DND-41 (cell line): ENCODE measurements at regions not wholly inside any gene's neighbourhood (a gene's known extent, or its start where the extent isn't known, plus 50 kb on each side); places are given as distances from the start of the nearest gene placed in this dataset.

Source experiments
- ATAC-seq: fragments of 200-7000 bp; cut with Tn5 transposase; 3 replicates; pipeline ENCODE4 v1.9.1; 2021; ENCODE audit warnings: low read depth; ENCODE audit not compliant: insufficient read depth
- DNase-seq: peaks from one replicate; pipeline ENCODE4 v3.0.0-alpha.2; 2020
- H2AFZ ChIP-seq: 2 replicates; pipeline ENCODE4 v1.6.0; 2012; ENCODE audit warnings: low read depth, low read length
- H3K27ac ChIP-seq: 2 replicates; pipeline ENCODE4 v1.5.1; 2012; ENCODE audit warnings: low read length, inconsistent platforms
- H3K27me3 ChIP-seq: fragments of 200-600 bp; sonication (generic); 2 replicates; pipeline ENCODE4 v1.6.0; 2012; ENCODE audit warnings: low read length, mild to moderate bottlenecking, inconsistent platforms; ENCODE audit not compliant: insufficient read depth, poor library complexity
- H3K36me3 ChIP-seq: 2 replicates; pipeline ENCODE4 v1.5.1; 2012; ENCODE audit warnings: low read length, inconsistent platforms; ENCODE audit not compliant: insufficient read depth
- H3K4me1 ChIP-seq: 2 replicates; pipeline ENCODE4 v1.5.1; 2012; ENCODE audit warnings: mild to moderate bottlenecking, low read length; ENCODE audit not compliant: insufficient read depth
- H3K4me2 ChIP-seq: 2 replicates; pipeline ENCODE4 v1.6.0; 2012; ENCODE audit warnings: mild to moderate bottlenecking, moderate library complexity, low read length, inconsistent platforms; ENCODE audit not compliant: insufficient read depth
- H3K4me3 ChIP-seq, 2 experiments: fragments of 200-600 bp in 1 of 2; shearing (Covaris generic) in 1 of 2; 2 replicates each; pipeline ENCODE4 v1.5.1; 2012 to 2016; ENCODE audit warnings: inconsistent platforms in 2 of 2, low read length in 2 of 2, mild to moderate bottlenecking in 2 of 2, low read depth in 1 of 2, moderate library complexity in 1 of 2
- H3K79me2 ChIP-seq: 2 replicates; pipeline ENCODE4 v1.6.0; 2012; ENCODE audit warnings: low read length, inconsistent platforms; ENCODE audit not compliant: insufficient read depth
- H3K9ac ChIP-seq: 2 replicates; pipeline ENCODE4 v1.6.0; 2012; ENCODE audit warnings: low read depth, mild to moderate bottlenecking, inconsistent platforms, low read length, moderate library complexity
- H3K9me3 ChIP-seq: 2 replicates; pipeline ENCODE4 v1.5.1; 2012; ENCODE audit warnings: low read length, moderate library complexity, mild to moderate bottlenecking, inconsistent platforms; ENCODE audit not compliant: insufficient read depth, severe bottlenecking
- H4K20me1 ChIP-seq: 2 replicates; pipeline ENCODE4 v1.6.0; 2012; ENCODE audit warnings: low read length; ENCODE audit not compliant: insufficient read depth
- EZH2 ChIP-seq: IDR thresholded peaks from 3 replicates; pipeline ENCODE4 v1.6.1; 2012; ENCODE audit warnings: borderline replicate concordance, low read depth, mild to moderate bottlenecking, moderate library complexity, low read length, inconsistent platforms; ENCODE audit not compliant: severe bottlenecking
- TF ChIP-seq, protein P1 (sequence below): IDR thresholded peaks from 2 replicates; pipeline ENCODE4 v1.5.1; 2012; ENCODE audit warnings: borderline replicate concordance, low read length, moderate library complexity, mild to moderate bottlenecking; ENCODE audit not compliant: poor library complexity, severe bottlenecking; ENCODE audit errors: extremely low read depth

DNA sequence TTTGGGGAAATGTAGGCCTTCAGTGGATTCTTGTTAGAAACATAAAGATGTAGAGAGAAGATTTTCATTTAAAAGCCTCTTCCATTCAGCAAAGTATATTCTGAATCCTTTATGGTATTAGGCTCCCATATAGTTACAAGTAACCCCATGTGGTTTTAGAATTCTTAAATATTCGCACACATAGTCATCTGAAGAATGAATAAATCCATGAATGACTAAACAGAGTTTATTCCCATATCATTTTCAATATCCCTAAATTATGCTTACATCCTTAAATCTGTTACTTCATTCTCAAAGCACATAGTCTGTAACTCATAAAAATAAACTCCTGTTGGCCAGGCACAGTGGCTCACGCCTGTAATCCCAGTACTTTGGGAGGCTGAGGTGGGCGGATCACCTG, 962.1 kb downstream of the KCNJ18 start:
- Histone ChIP-seq H3K4me2 (no peak overlapping the region), H3K79me2 (no peaks in the 10 kb centered on the region), H2AFZ (no peak overlapping the region), H4K20me1 (no peaks in the 10 kb centered on the region), H3K36me3 (no peaks in the 10 kb centered on the region), H3K27me3 (no peaks in the 10 kb centered on the region), H3K27ac (no peak overlapping the region), H3K9ac (no peak overlapping the region), H3K4me1 (no peaks in the 10 kb centered on the region), H3K4me3 (no peak overlapping the region), H3K9me3 (no peaks in the 10 kb centered on the region)
- no peak for TF ChIP-seq EZH2
- TF ChIP-seq, protein P1, sequence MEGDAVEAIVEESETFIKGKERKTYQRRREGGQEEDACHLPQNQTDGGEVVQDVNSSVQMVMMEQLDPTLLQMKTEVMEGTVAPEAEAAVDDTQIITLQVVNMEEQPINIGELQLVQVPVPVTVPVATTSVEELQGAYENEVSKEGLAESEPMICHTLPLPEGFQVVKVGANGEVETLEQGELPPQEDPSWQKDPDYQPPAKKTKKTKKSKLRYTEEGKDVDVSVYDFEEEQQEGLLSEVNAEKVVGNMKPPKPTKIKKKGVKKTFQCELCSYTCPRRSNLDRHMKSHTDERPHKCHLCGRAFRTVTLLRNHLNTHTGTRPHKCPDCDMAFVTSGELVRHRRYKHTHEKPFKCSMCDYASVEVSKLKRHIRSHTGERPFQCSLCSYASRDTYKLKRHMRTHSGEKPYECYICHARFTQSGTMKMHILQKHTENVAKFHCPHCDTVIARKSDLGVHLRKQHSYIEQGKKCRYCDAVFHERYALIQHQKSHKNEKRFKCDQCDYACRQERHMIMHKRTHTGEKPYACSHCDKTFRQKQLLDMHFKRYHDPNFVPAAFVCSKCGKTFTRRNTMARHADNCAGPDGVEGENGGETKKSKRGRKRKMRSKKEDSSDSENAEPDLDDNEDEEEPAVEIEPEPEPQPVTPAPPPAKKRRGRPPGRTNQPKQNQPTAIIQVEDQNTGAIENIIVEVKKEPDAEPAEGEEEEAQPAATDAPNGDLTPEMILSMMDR: no peak
- no peak for DNase-seq
- no peak for ATAC-seq

DNA sequence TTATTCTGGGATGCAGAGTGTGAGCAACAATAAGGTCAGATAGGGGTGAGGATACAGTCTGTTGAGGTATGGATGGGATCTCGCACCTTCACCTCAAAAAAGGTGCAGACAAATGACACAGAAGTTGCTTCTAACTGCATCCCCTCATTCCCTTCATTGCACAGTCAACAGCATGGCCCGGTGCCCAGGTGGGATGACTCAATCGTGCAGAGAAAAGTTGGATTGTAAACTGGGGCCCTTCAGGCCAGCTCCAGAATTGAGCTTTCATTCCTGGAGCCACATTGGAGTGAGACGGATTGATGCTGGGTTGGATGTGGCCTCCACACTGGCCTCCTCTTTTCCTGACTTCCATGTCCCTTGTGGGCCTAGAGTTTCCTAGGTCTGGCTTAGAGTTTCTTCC, 977.4 kb downstream of the KCNJ18 start:
- H3K9ac ChIP-seq: no peak overlapping the region
- no peak overlapping the region for H2AFZ ChIP-seq
- no peaks in the 10 kb centered on the region for H3K4me1 ChIP-seq
- H3K36me3 ChIP-seq: no peaks in the 10 kb centered on the region
- ATAC-seq: no peak
- no peak overlapping the region for H3K27ac ChIP-seq
- H3K4me3 ChIP-seq: no peak overlapping the region
- no peak overlapping the region for H3K4me2 ChIP-seq
- H3K79me2 ChIP-seq: no peaks in the 10 kb centered on the region
- H4K20me1 ChIP-seq: no peaks in the 10 kb centered on the region
- TF ChIP-seq, protein P1: no peak
- TF ChIP-seq EZH2: no peak
- H3K27me3 ChIP-seq: no peaks in the 10 kb centered on the region
- no peaks in the 10 kb centered on the region for H3K9me3 ChIP-seq
- DNase-seq: no peak

DNA sequence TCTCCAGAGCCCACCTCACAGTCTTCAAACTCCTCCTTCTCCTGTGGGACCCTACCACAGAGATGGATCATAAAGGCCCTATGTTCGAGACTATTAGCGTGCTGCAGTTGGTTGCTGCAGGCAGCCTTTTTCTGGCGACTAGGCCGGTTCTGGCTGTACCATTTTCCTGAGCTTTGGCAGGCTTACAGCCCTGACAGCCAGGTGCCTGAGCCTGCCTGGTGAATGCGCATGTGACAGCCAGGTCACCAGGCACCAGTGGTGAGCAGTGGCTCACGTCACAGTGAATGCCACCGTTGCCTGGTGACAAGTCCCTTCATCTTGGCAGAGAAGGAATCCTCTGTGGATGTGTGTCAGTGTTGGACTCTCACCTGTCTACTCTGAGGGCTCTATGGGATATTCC, 978.8 kb downstream of the KCNJ18 start:
- H3K4me2 ChIP-seq: no peak overlapping the region
- H3K27me3 ChIP-seq: no peaks in the 10 kb centered on the region
- no peak for DNase-seq
- H4K20me1 ChIP-seq: no peaks in the 10 kb centered on the region
- H3K4me1 ChIP-seq: no peaks in the 10 kb centered on the region
- no peaks in the 10 kb centered on the region for H3K36me3 ChIP-seq
- no peak overlapping the region for H2AFZ ChIP-seq
- no peaks in the 10 kb centered on the region for H3K79me2 ChIP-seq
- no peak overlapping the region for H3K9ac ChIP-seq
- ATAC-seq: no peak
- no peak overlapping the region for H3K4me3 ChIP-seq
- no peaks in the 10 kb centered on the region for H3K9me3 ChIP-seq
- TF ChIP-seq, protein P1: no peak
- TF ChIP-seq EZH2: no peak
- H3K27ac ChIP-seq: no peak overlapping the region
